ENCODE measurements at regions not wholly inside any gene's neighbourhood (a gene's known extent, or its start where the extent isn't known, plus 50 kb on each side); places are given as distances from the start of the nearest gene placed in this dataset.

DNA sequence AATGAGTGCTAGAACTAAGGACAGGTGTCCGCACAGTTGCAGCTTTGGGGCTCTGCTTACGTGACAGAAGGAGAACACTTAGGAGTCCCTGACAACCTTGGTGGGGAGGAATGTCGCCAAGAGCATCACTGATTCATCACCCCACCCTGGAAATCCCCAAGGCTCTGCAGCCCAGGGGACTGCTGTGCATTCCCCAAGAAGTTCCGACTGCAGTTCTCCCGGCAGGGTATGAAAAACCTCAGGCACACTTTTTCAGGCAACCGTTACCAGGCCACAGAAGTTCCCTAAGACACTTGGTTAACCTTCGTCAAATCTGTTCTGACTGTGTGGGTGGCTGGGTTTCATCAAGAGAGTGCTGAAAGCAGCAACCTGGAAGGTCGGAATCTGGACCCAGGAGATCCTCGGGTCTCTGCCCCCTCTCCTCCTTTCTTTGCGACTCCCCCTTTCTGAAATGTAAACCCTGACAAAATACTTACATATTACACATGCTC lies 192.1 kb upstream of the CXCR4 start (continued):
- TF ChIP-seq KLF5 (IDR thresholded peaks at IDR 0.05; ENCODE audit: partially characterized antibody) (peak; percentile 29), STAT3 (IDR thresholded peaks at IDR 0.05; ENCODE audit: low read depth, low read length) (no peak), CEBPB (IDR thresholded peaks at IDR 0.05; ENCODE audit: borderline replicate concordance in 1 of 2, low read depth in 2 of 2, low read length in 2 of 2) (no peak), HCFC1 (IDR thresholded peaks at IDR 0.05; ENCODE audit: low read length) (no peak), NFXL1 (IDR thresholded peaks at IDR 0.05; ENCODE audit: borderline replicate concordance) (no peak), ZBED1 (IDR thresholded peaks at IDR 0.05; ENCODE audit: borderline replicate concordance) (no peak), TBL1XR1 (IDR thresholded peaks at IDR 0.05; ENCODE audit: low read depth, low read length) (peak; percentile 57; the same call in 1 of the 2 replicates), YY1 (IDR thresholded peaks at IDR 0.05; ENCODE audit: low read depth, low read length) (0 out of 2 replicates have a peak, but pooled peaks have one; percentile 23), SUPT20H (IDR thresholded peaks at IDR 0.05; ENCODE audit: borderline replicate concordance, control insufficient read depth, low read depth, low read length) (no peak), NR2C2 (IDR thresholded peaks at IDR 0.05; ENCODE audit: borderline replicate concordance, control insufficient read depth, insufficient read length, low read depth) (no peak), TCF12 (IDR thresholded peaks at IDR 0.05; ENCODE audit: low read depth, low read length) (0 out of 2 replicates have a peak, but pooled peaks have one; percentile 41), CHD2 (IDR thresholded peaks at IDR 0.05; ENCODE audit: borderline replicate concordance, low read depth, low read length) (peak; percentile 79; the same call in 1 of the 2 replicates), IKZF2 (IDR thresholded peaks at IDR 0.05) (peak; percentile 96), BACH1 (IDR thresholded peaks at IDR 0.05; ENCODE audit: borderline replicate concordance) (no peak), ZBTB40 (IDR thresholded peaks at IDR 0.05; ENCODE audit: borderline replicate concordance) (no peak), GATAD2B (conservative IDR thresholded peaks at IDR 0.05; ENCODE audit: low read depth) (peak; percentile 89)
- TF ChIP-seq, protein P1, sequence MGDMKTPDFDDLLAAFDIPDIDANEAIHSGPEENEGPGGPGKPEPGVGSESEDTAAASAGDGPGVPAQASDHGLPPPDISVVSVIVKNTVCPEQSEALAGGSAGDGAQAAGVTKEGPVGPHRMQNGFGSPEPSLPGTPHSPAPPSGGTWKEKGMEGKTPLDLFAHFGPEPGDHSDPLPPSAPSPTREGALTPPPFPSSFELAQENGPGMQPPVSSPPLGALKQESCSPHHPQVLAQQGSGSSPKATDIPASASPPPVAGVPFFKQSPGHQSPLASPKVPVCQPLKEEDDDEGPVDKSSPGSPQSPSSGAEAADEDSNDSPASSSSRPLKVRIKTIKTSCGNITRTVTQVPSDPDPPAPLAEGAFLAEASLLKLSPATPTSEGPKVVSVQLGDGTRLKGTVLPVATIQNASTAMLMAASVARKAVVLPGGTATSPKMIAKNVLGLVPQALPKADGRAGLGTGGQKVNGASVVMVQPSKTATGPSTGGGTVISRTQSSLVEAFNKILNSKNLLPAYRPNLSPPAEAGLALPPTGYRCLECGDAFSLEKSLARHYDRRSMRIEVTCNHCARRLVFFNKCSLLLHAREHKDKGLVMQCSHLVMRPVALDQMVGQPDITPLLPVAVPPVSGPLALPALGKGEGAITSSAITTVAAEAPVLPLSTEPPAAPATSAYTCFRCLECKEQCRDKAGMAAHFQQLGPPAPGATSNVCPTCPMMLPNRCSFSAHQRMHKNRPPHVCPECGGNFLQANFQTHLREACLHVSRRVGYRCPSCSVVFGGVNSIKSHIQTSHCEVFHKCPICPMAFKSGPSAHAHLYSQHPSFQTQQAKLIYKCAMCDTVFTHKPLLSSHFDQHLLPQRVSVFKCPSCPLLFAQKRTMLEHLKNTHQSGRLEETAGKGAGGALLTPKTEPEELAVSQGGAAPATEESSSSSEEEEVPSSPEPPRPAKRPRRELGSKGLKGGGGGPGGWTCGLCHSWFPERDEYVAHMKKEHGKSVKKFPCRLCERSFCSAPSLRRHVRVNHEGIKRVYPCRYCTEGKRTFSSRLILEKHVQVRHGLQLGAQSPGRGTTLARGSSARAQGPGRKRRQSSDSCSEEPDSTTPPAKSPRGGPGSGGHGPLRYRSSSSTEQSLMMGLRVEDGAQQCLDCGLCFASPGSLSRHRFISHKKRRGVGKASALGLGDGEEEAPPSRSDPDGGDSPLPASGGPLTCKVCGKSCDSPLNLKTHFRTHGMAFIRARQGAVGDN (IDR thresholded peaks at IDR 0.05): no peak; the same call in 1 of the 2 replicates
- TF ChIP-seq, protein P2, sequence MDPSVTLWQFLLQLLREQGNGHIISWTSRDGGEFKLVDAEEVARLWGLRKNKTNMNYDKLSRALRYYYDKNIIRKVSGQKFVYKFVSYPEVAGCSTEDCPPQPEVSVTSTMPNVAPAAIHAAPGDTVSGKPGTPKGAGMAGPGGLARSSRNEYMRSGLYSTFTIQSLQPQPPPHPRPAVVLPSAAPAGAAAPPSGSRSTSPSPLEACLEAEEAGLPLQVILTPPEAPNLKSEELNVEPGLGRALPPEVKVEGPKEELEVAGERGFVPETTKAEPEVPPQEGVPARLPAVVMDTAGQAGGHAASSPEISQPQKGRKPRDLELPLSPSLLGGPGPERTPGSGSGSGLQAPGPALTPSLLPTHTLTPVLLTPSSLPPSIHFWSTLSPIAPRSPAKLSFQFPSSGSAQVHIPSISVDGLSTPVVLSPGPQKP (IDR thresholded peaks at IDR 0.05; ENCODE audit: low read depth, low read length): no peak
- TF ChIP-seq, protein P3, sequence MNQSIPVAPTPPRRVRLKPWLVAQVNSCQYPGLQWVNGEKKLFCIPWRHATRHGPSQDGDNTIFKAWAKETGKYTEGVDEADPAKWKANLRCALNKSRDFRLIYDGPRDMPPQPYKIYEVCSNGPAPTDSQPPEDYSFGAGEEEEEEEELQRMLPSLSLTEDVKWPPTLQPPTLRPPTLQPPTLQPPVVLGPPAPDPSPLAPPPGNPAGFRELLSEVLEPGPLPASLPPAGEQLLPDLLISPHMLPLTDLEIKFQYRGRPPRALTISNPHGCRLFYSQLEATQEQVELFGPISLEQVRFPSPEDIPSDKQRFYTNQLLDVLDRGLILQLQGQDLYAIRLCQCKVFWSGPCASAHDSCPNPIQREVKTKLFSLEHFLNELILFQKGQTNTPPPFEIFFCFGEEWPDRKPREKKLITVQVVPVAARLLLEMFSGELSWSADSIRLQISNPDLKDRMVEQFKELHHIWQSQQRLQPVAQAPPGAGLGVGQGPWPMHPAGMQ (IDR thresholded peaks at IDR 0.05; ENCODE audit: borderline replicate concordance): no peak

Measured in GM12878 (cell line).